Lung (tissue), 11 donors: ENCODE measurements at regions not wholly inside any gene's neighbourhood (a gene's known extent, or its start where the extent isn't known, plus 50 kb on each side); places are given as distances from the start of the nearest gene placed in this dataset.

Experiments
- ATAC-seq: fragments of 200-7000 bp; cut with Tn5 transposase; one replicate; pipeline ENCODE4 v1.9.1; 2020; ENCODE audit warnings: moderate number of reproducible peaks; ENCODE audit not compliant: insufficient read depth, low FRiP score
- DNase-seq, 3 donors: peaks; one replicate each; pipeline ENCODE4 v3.0.0-alpha.2; 2013 to 2017
- H3K27ac ChIP-seq, 2 donors: one replicate each; pipeline ENCODE4 v1.5.1; 2013; ENCODE audit warnings: mild to moderate bottlenecking in 2 of 2, moderate library complexity in 2 of 2, control low read depth in 1 of 2, inconsistent platforms in 1 of 2, low read depth in 1 of 2, low read length in 1 of 2
- H3K27me3 ChIP-seq, 3 donors: one replicate each; pipeline ENCODE4 v1.5.1; 2013; ENCODE audit warnings: low read length in 2 of 3; ENCODE audit not compliant: control insufficient read depth in 3 of 3, insufficient read depth in 3 of 3
- H3K36me3 ChIP-seq, 4 donors: one replicate each; pipeline ENCODE4 v1.5.1; 2013; ENCODE audit warnings: low read length in 4 of 4, mild to moderate bottlenecking in 1 of 4, moderate library complexity in 1 of 4; ENCODE audit not compliant: control insufficient read depth in 4 of 4, insufficient read depth in 4 of 4
- H3K4me1 ChIP-seq, 5 donors: one replicate each; pipeline ENCODE4 v1.5.1; 2013; ENCODE audit warnings: low read length in 5 of 5, mild to moderate bottlenecking in 2 of 5, moderate library complexity in 1 of 5; ENCODE audit not compliant: control insufficient read depth in 5 of 5, insufficient read depth in 5 of 5
- H3K4me3 ChIP-seq: one replicate; pipeline ENCODE4 v1.5.1; 2013; ENCODE audit warnings: mild to moderate bottlenecking, control low read depth, moderate library complexity
- H3K9ac ChIP-seq, 2 donors: one replicate each; pipeline ENCODE4 v1.5.1; 2013; ENCODE audit warnings: low read length in 2 of 2, control low read depth in 1 of 2; ENCODE audit not compliant: insufficient read depth in 1 of 2
- H3K9me3 ChIP-seq, 4 donors: one replicate each; pipeline ENCODE4 v1.5.1; 2013; ENCODE audit warnings: low read length in 3 of 4, mild to moderate bottlenecking in 1 of 4, moderate library complexity in 1 of 4; ENCODE audit not compliant: control insufficient read depth in 4 of 4, insufficient read depth in 3 of 4
- WGBS, 2 donors: extraction: QIAGEN DNeasy Blood & Tissue Kit; methylation state at CpG; one replicate each; pipeline ENCODE4 v1.1.7; 2013; 5-methylcytosine and 5-hydroxymethylcytosine counted together
- TF ChIP-seq, protein P1 (sequence below): IDR thresholded peaks from 2 replicates; pipeline ENCODE4 v1.5.1; 2012; ENCODE audit warnings: mild to moderate bottlenecking; ENCODE audit errors: control extremely low read depth, extremely low read depth
- donor health status: control.
- donor health status: control.
- donor health status: Bipolar disorder and iron deficiency.
- donor health status: healthy.
- donor health status: DM: yes; HTN: yes; CAD: no.

DNA sequence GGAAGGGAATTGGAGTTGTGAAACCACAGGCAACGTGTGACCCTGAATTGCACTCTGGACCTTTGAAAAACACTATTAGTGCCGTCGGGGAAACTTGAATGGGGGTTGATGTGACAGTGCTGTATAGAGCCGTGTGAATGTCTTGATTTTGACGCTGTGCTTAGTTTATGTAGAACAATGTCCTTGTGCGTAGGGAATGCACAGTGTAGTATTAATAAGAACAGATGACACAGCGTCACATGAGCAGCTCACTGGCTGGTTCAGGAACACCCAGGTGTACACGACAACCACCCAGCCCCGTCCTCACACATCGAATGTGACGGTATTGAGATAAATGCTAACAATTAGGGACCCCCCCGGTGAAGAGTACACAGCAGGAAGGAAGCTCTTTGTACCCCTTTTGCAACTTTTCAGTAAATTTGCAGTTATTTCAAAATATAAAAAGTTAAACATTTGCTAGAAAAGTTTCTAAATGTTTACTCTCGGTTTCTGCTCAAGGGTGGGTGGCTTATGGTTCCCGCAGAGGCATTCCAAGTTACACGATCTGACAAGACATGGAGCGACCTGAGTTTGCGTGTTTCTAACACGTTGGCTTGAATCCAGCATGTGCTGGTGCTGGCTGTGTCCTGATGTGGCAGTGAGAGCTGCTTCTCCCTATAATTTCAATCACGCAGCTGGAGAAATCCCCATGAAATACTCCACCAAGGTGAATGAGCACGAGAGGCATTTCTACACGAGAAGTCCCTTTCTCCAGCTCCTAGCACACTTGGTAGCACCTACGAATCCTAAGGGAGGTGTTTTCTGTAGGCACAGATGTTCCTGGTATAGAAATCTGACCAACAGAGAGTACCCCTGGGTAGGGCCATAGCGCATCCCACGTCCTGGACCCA, 208.0 kb upstream of the EXOC2 start:
- no peaks in the 10 kb centered on the region for H3K9me3 ChIP-seq
- H3K27me3 ChIP-seq, result no peaks in the 10 kb centered on the region
- DNase-seq (peak; percentile 19 to 55 (median 45)), ATAC-seq (no peak)
- TF ChIP-seq, protein P1, sequence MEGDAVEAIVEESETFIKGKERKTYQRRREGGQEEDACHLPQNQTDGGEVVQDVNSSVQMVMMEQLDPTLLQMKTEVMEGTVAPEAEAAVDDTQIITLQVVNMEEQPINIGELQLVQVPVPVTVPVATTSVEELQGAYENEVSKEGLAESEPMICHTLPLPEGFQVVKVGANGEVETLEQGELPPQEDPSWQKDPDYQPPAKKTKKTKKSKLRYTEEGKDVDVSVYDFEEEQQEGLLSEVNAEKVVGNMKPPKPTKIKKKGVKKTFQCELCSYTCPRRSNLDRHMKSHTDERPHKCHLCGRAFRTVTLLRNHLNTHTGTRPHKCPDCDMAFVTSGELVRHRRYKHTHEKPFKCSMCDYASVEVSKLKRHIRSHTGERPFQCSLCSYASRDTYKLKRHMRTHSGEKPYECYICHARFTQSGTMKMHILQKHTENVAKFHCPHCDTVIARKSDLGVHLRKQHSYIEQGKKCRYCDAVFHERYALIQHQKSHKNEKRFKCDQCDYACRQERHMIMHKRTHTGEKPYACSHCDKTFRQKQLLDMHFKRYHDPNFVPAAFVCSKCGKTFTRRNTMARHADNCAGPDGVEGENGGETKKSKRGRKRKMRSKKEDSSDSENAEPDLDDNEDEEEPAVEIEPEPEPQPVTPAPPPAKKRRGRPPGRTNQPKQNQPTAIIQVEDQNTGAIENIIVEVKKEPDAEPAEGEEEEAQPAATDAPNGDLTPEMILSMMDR, result no peak
- no peaks in the 10 kb centered on the region for H3K36me3 ChIP-seq
- H3K9ac ChIP-seq, result no peak overlapping the region
- no peak overlapping the region for H3K27ac ChIP-seq
- 59 to 76% methylated on average over 24 of the region's 24 CpGs for WGBS, 2 donors
- H3K4me3 ChIP-seq, result no peak overlapping the region
- H3K4me1 ChIP-seq, result peaks cover 0 to 24% (median 0%) of the 10 kb centered on the region in 5 donors

DNA sequence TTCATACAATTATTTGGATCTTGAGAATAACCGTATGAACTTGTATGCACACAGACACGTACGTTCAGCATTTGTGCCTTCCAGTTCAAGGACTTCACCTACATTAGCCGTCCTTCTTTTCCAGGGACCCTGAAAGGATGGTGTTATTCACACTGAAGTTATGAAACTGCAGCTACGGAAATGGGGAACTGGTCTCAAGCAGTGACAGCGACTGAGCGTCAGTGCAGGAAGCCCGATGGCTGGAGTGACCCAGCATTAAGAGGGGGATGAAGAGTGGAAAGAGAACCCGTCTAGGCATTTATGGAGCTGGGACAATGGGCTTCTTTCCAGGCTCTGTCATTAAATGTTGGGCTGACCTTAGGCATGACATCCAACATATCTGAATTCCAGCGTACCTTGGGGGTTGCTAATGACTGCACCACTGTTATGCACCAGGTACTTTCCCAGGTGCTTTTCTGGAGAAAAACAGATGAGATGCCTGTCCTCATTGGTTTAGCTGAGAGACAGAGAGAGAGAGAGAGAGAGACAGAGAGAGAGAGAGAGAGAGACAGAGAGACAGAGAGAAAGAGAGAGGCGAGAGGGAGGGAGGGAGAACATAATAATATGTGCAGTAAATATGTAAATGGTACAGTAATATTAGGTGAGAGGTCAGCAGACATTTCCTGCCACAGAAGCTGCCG, 204.7 kb upstream of the EXOC2 start:
- WGBS, 2 donors, result 62 to 71% methylated on average over 12 of the region's 12 CpGs
- peaks cover 0 to 24% (median 0%) of the 10 kb centered on the region in 5 donors for H3K4me1 ChIP-seq

DNA sequence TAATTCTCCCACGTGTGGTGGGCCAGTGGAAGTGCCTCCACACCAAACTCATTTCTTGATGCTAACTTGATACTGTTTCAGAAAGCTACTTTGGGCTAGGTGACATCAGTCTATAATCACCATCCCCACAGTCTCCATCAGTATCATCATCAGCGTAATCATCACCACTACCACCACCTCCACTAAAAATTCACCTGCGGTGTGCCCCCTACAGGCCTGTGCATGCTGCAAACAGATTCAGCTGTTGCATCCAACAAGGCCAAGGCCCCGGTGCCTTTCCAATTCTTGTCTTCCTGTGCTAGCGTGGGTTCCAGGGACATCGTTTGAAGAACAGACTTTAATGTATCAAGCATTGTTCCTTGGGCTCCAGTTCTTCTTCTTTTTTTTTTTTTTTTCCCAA, 201.3 kb upstream of the EXOC2 start:
- H3K4me1 ChIP-seq, result peaks cover 0 to 29% (median 0%) of the 10 kb centered on the region in 5 donors
- no peaks in the 10 kb centered on the region for H3K36me3 ChIP-seq
- H3K4me3 ChIP-seq, result no peak overlapping the region
- ATAC-seq (no peak), DNase-seq (no peak)
- 79 to 87% methylated on average over 6 of the region's 6 CpGs for WGBS, 2 donors
- H3K27ac ChIP-seq, result no peak overlapping the region
- no peaks in the 10 kb centered on the region for H3K27me3 ChIP-seq
- TF ChIP-seq, protein P1, result no peak
- no peaks in the 10 kb centered on the region for H3K9me3 ChIP-seq
- no peak overlapping the region for H3K9ac ChIP-seq

More for the DNA sequence above, 204.7 kb upstream of the EXOC2 start:
- DNase-seq (no peak), ATAC-seq (no peak)
- Histone ChIP-seq H3K27ac (no peak overlapping the region), H3K4me3 (no peak overlapping the region), H3K27me3 (no peaks in the 10 kb centered on the region), H3K36me3 (no peaks in the 10 kb centered on the region), H3K9ac (no peak overlapping the region), H3K9me3 (no peaks in the 10 kb centered on the region)
- TF ChIP-seq, protein P1, result no peak
